Transverse colon (tissue), 3 donors: ENCODE measurements at regions not wholly inside any gene's neighbourhood (a gene's known extent, or its start where the extent isn't known, plus 50 kb on each side); places are given as distances from the start of the nearest gene placed in this dataset.

Experiments
- POLR2A ChIP-seq: fragments of 450-650 bp; IDR thresholded peaks from one replicate; pipeline ENCODE4 v1.6.1; 2016; ENCODE audit warnings: antibody characterized with exemption, mild to moderate bottlenecking, moderate library complexity
- TF ChIP-seq, protein P1 (sequence below), 5 experiments: fragments of 200-600 bp in 3 of 5; fragments of 450-650 bp in 2 of 5; sonication (generic) in 3 of 5; IDR thresholded peaks; 1 replicate in 2 of 5; 2 replicates in 3 of 5; pipeline ENCODE4 v1.5.1; 2016 to 2017; ENCODE audit warnings: antibody characterized with exemption in 5 of 5, inconsistent platforms in 3 of 5, mild to moderate bottlenecking in 2 of 5, moderate library complexity in 1 of 5

DNA sequence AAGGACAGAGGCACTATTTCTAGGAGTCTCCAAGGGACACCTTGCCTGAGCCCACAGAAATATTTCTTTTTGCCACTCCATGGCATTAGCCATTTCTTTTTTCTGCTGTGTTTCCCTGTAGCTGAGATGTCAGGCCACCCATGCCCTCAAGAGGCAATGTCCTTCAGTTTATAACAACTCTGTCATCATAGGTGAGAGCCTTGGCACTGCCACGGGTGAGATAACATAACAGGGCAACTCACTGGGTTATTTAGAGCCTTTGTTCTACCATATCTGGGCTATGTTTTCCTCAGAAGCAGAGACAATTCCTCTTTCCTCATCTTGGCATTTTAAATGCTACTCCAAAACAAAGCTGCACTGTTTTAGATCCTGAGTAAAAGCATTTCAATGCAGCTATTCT lies 99.9 kb upstream of the MAOA start:
- TF ChIP-seq, protein P1, sequence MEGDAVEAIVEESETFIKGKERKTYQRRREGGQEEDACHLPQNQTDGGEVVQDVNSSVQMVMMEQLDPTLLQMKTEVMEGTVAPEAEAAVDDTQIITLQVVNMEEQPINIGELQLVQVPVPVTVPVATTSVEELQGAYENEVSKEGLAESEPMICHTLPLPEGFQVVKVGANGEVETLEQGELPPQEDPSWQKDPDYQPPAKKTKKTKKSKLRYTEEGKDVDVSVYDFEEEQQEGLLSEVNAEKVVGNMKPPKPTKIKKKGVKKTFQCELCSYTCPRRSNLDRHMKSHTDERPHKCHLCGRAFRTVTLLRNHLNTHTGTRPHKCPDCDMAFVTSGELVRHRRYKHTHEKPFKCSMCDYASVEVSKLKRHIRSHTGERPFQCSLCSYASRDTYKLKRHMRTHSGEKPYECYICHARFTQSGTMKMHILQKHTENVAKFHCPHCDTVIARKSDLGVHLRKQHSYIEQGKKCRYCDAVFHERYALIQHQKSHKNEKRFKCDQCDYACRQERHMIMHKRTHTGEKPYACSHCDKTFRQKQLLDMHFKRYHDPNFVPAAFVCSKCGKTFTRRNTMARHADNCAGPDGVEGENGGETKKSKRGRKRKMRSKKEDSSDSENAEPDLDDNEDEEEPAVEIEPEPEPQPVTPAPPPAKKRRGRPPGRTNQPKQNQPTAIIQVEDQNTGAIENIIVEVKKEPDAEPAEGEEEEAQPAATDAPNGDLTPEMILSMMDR (IDR thresholded peaks at IDR 0.05): peak in 1 of 5 experiments; percentile 11
- TF ChIP-seq POLR2A: no peak
